ENCODE measurements at regions not wholly inside any gene's neighbourhood (a gene's known extent, or its start where the extent isn't known, plus 50 kb on each side); places are given as distances from the start of the nearest gene placed in this dataset.

DNA sequence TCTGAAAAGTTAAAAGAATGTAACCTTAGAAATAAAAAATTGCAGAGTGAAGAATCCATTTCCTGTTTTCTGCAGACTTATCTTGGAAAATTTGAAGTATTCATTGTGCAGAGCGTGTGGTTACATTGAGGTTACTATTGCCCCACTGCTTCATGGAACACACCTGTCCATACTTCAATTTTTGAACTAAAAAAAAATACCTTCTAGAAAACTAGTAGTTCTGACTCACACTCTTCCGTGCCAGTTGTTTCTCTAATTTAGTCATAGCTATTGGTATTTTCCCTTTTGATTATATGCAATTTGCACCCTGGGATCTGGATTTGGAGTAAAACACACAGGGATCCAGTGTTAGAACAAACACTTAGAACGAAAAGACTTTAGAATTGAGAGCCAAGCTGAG is 111.8 kb upstream of the LYSMD4 start (continued):
- TF ChIP-seq RFX5 (IDR thresholded peaks at IDR 0.05; ENCODE audit: borderline replicate concordance, low read depth, low read length) (no peak), CHD1 (IDR thresholded peaks at IDR 0.05; ENCODE audit: low read depth, low read length) (no peak)
